Fibroblast of lung (primary cell): ENCODE measurements at regions not wholly inside any gene's neighbourhood (a gene's known extent, or its start where the extent isn't known, plus 50 kb on each side); places are given as distances from the start of the nearest gene placed in this dataset.
A peak's percentile ranks its signal among the peaks of the same experiment; 100 is the strongest.

Experiments
- DNase-seq, 2 donors: peaks; one replicate each; pipeline versions ENCODE4 v3.0.0 to v3.0.0-alpha.2; 2010; ENCODE audit warnings: low read depth in 2 of 2
- H2AFZ ChIP-seq: 2 replicates; pipeline ENCODE4 v1.5.1; 2012; ENCODE audit warnings: low read length, control low read depth, inconsistent platforms
- H3K27ac ChIP-seq: 2 replicates; pipeline ENCODE4 v1.5.1; 2011; ENCODE audit warnings: low read length, control low read depth; ENCODE audit not compliant: insufficient read depth
- H3K27me3 ChIP-seq: 2 replicates; pipeline ENCODE4 v1.5.1; 2011; ENCODE audit warnings: mild to moderate bottlenecking, low read length; ENCODE audit not compliant: control insufficient read depth, insufficient read depth
- H3K36me3 ChIP-seq: 2 replicates; pipeline ENCODE4 v1.5.1; 2011; ENCODE audit warnings: low read length; ENCODE audit not compliant: control insufficient read depth, insufficient read depth
- H3K4me1 ChIP-seq: 2 replicates; pipeline ENCODE4 v1.5.1; 2011; ENCODE audit warnings: low read length; ENCODE audit not compliant: control insufficient read depth, insufficient read depth; ENCODE audit errors: extremely low read depth
- H3K4me2 ChIP-seq: 2 replicates; pipeline ENCODE4 v1.5.1; 2011; ENCODE audit warnings: low read length, control low read depth; ENCODE audit not compliant: insufficient read depth; ENCODE audit errors: extremely low read depth
- H3K4me3 ChIP-seq, 4 experiments: fragments of 200-600 bp in 1 of 4; sonication (generic) in 1 of 4; replicated peaks in 1 of 4; 2 replicates each; pipeline ENCODE4 v1.5.1; 2011 to 2016; ENCODE audit warnings: low read length in 4 of 4, low read depth in 3 of 4, mild to moderate bottlenecking in 3 of 4, control low read depth in 2 of 4, inconsistent platforms in 1 of 4, mixed read lengths in 1 of 4; ENCODE audit not compliant: insufficient read depth in 1 of 4; ENCODE audit errors: control extremely low read depth in 1 of 4
- H3K79me2 ChIP-seq: 2 replicates; pipeline ENCODE4 v1.5.1; 2012; ENCODE audit warnings: mild to moderate bottlenecking, low read length, inconsistent platforms; ENCODE audit not compliant: control insufficient read depth, insufficient read depth
- H3K9ac ChIP-seq: 2 replicates; pipeline ENCODE4 v1.5.1; 2011; ENCODE audit warnings: mild to moderate bottlenecking, low read length, control low read depth; ENCODE audit not compliant: insufficient read depth
- H3K9me3 ChIP-seq: 2 replicates; pipeline ENCODE4 v1.5.1; 2012; ENCODE audit warnings: low read depth, low read length; ENCODE audit not compliant: control insufficient read depth, insufficient read depth
- H4K20me1 ChIP-seq: 2 replicates; pipeline ENCODE4 v1.5.1; 2011; ENCODE audit warnings: low read length; ENCODE audit not compliant: control insufficient read depth, insufficient read depth; ENCODE audit errors: extremely low read depth
- EZH2 ChIP-seq: IDR thresholded peaks from 2 replicates; pipeline ENCODE4 v1.5.1; 2012; ENCODE audit warnings: low read length, control low read depth, mild to moderate bottlenecking; ENCODE audit errors: missing control alignments
- TF ChIP-seq, protein P1 (sequence below), 2 donors: IDR thresholded peaks in 1 of 2; conservative IDR thresholded peaks in 1 of 2; 1 replicate in 1 of 2; 2 replicates in 1 of 2; pipeline ENCODE4 v1.5.1; 2011 to 2012; ENCODE audit warnings: low read length in 2 of 2, control low read depth in 1 of 2, inconsistent platforms in 1 of 2, low read depth in 1 of 2, mild to moderate bottlenecking in 1 of 2

DNA sequence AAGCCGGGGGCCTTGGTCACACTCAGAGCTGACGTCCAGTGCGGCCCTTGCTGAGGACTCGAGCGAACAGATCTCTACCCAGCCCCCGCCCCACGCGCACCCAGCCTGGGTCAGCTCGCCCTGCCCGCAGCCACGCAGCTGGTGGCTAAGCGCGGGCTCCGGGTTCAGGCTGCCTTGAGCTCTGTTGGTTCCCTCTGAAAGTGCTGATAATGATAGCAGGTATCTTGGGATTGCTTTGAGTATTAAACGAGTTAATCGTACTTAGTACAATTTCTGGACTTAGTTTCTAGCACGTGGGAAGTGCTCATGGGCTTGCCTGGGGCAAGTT, 88.1 kb upstream of the TGM3 start:
- no peak for DNase-seq
- peak overlapping the region; percentile 84 for H3K4me2 ChIP-seq
- no peak overlapping the region for H3K9ac ChIP-seq

DNA sequence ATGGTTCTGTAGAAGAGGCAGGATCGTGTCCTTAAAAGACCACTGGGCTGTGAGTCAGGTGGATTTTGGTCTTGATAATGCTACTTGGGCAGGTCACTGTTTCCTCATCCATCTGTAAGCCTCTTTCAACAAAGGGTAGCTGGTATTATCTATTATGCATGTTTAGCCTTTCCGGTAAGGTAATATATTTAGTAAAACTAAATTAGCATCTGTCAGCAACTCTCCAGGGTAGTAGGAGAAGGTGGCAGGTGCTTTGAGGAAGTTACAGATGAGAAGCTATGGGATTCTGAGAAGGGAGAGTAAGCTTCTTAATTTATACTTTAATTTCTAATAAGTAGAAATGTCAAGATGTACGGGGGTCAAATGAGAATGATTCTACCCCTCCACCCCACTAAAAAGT, 86.9 kb upstream of the TGM3 start:
- Histone ChIP-seq H3K9ac (no peak overlapping the region), H3K4me3 (no peak overlapping the region), H3K27me3 (peaks cover 7% of the 10 kb centered on the region), H2AFZ (no peak overlapping the region), H3K79me2 (no peaks in the 10 kb centered on the region), H3K9me3 (no peaks in the 10 kb centered on the region), H3K4me2 (no peak overlapping the region), H3K36me3 (no peaks in the 10 kb centered on the region), H3K27ac (no peak overlapping the region), H3K4me1 (peaks cover 3% of the 10 kb centered on the region), H4K20me1 (no peaks in the 10 kb centered on the region)
- TF ChIP-seq, protein P1, sequence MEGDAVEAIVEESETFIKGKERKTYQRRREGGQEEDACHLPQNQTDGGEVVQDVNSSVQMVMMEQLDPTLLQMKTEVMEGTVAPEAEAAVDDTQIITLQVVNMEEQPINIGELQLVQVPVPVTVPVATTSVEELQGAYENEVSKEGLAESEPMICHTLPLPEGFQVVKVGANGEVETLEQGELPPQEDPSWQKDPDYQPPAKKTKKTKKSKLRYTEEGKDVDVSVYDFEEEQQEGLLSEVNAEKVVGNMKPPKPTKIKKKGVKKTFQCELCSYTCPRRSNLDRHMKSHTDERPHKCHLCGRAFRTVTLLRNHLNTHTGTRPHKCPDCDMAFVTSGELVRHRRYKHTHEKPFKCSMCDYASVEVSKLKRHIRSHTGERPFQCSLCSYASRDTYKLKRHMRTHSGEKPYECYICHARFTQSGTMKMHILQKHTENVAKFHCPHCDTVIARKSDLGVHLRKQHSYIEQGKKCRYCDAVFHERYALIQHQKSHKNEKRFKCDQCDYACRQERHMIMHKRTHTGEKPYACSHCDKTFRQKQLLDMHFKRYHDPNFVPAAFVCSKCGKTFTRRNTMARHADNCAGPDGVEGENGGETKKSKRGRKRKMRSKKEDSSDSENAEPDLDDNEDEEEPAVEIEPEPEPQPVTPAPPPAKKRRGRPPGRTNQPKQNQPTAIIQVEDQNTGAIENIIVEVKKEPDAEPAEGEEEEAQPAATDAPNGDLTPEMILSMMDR (conservative IDR thresholded peaks at IDR 0.05 in 1 of 2, IDR thresholded peaks at IDR 0.05 in 1 of 2; ENCODE audit: low read depth in 1 of 2, low read length in 2 of 2), result no peak
- no peak for TF ChIP-seq EZH2
- DNase-seq, result no peak

More for the DNA sequence above, 88.1 kb upstream of the TGM3 start:
- Histone ChIP-seq H3K27ac (no peak overlapping the region), H3K27me3 (peaks cover 7% of the 10 kb centered on the region), H2AFZ (no peak overlapping the region), H3K79me2 (no peaks in the 10 kb centered on the region), H3K4me3 (peak overlapping the region in 2 of 4 experiments; percentile 29 to 50), H3K4me1 (peaks cover 3% of the 10 kb centered on the region), H3K9me3 (no peaks in the 10 kb centered on the region), H3K36me3 (no peaks in the 10 kb centered on the region), H4K20me1 (no peaks in the 10 kb centered on the region)
- TF ChIP-seq, protein P1 (conservative IDR thresholded peaks at IDR 0.05 in 1 of 2, IDR thresholded peaks at IDR 0.05 in 1 of 2; ENCODE audit: low read depth in 1 of 2, low read length in 2 of 2), result no peak
- no peak for TF ChIP-seq EZH2

DNA sequence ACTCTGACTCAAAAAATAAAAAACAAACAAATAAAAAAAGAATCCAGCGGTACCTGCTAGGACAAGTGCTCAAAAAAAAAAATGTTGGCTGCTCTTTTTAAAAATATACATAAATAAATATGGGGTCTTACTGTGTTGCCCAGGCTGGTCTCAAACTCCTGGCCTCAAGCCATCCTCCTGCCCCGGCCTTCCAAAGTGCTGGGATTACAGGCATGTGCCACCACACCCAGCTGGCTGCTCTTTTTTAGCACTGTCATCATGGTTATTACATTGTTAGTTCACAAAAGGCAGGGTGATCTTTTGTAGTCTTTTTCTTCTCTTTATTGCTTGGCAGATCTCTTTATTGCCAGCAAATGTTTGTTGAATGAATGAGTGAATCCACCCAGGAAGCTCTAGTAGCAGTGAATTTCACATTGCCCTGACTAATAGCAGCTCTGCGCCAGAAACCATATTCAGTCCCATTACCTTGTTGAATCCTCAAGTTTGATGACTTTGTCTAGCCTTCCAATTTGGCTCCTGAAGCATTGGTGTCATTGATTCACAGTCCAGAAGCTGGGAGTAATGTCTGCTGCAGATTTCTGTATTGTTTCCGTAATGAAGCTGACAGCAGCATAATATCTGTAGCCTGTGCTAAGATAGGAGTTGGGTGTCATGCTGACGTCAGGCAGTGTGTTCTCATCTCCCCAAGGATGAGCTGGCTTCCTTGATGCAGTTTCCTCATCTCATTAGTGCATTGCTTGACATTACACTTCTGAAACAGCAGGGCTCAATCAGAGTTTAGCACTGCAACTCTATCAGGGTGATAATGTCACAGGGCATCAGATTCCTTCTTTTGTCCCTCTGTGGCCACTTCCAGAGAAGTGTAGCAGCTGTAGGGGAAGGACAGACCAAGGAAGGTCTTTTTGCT, 84.9 kb upstream of the TGM3 start:
- TF ChIP-seq, protein P1 (conservative IDR thresholded peaks at IDR 0.05 in 1 of 2, IDR thresholded peaks at IDR 0.05 in 1 of 2; ENCODE audit: low read depth in 1 of 2, low read length in 2 of 2), result no peak
- TF ChIP-seq EZH2, result no peak
- Histone ChIP-seq H3K4me2 (no peak overlapping the region), H3K4me3 (no peak overlapping the region), H3K9me3 (no peaks in the 10 kb centered on the region), H3K9ac (no peak overlapping the region), H4K20me1 (no peaks in the 10 kb centered on the region), H3K4me1 (peaks cover 3% of the 10 kb centered on the region), H2AFZ (no peak overlapping the region), H3K27me3 (peaks cover 7% of the 10 kb centered on the region), H3K27ac (no peak overlapping the region), H3K36me3 (no peaks in the 10 kb centered on the region), H3K79me2 (no peaks in the 10 kb centered on the region)
- DNase-seq, result peak; percentile 30 to 68
